Osteocyte (in vitro differentiated cells): ENCODE measurements at regions not wholly inside any gene's neighbourhood (a gene's known extent, or its start where the extent isn't known, plus 50 kb on each side); places are given as distances from the start of the nearest gene placed in this dataset.

Source experiments
- DNase-seq: peaks from one replicate; pipeline ENCODE4 v3.0.0; 2021; ENCODE audit warnings: mixed read lengths; ENCODE audit not compliant: unreplicated experiment; ENCODE audit errors: extremely low spot score
- H3K27ac Mint-ChIP-seq: one replicate; pipeline ENCODE4 v1.8.0; 2021; ENCODE audit warnings: mild to moderate bottlenecking, mixed read lengths; ENCODE audit not compliant: unreplicated experiment
- H3K27me3 Mint-ChIP-seq: one replicate; pipeline ENCODE4 v1.8.0; 2021; ENCODE audit warnings: mixed read lengths; ENCODE audit not compliant: unreplicated experiment
- H3K36me3 Mint-ChIP-seq: one replicate; pipeline ENCODE4 v1.8.0; 2021; ENCODE audit warnings: mixed read lengths; ENCODE audit not compliant: unreplicated experiment
- H3K4me1 Mint-ChIP-seq: one replicate; pipeline ENCODE4 v1.8.0; 2021; ENCODE audit warnings: mixed read lengths; ENCODE audit not compliant: unreplicated experiment
- H3K4me3 Mint-ChIP-seq: one replicate; pipeline ENCODE4 v1.8.0; 2021; ENCODE audit warnings: mild to moderate bottlenecking, moderate library complexity, mixed read lengths; ENCODE audit not compliant: unreplicated experiment
- H3K9me3 Mint-ChIP-seq: one replicate; pipeline ENCODE4 v1.8.0; 2021; ENCODE audit warnings: mixed read lengths; ENCODE audit not compliant: unreplicated experiment
- CTCF ChIP-seq: fragments of 200-600 bp; sonication (generic); IDR thresholded peaks from 2 replicates; pipeline ENCODE4 v1.5.0; 2021; ENCODE audit warnings: antibody characterized with exemption, mild to moderate bottlenecking, moderate library complexity

DNA sequence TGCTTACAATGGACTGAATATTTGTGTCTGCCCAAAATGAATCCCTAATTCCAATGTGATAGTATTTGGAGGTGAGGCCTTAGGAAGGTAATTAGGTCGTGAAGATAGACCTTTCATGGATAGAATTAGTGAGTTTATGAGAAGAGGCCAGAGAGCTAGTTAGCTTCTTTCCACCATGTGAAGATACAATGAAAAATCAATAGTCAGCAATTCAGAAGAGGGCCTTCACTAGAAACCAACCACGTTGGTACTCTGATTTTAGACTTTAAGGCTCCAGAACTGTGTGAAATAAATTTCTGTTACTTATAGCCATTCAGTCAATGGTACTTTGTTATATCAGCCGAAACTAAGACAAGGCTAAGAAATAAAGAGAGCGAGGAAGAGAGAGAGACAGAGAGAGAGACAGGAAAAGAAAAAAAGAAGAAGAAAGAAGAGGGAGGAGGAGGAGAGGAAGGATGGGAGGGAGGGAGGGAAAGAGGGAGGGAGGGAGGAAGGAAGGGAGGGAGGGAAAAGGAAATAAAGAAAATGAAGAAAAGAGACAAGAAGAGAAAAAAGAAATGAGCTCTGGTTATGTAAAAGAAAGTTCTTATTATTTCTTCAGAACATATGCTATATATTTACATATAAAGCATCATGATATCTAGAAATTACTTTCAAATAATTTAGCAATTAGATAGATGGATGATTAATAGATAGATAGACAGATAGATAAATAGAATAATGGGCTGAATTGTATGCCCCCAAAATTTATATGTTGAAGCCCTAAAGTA lies 1725.3 kb downstream of the EFNA5 start:
- Mint-ChIP-seq H3K27me3 (no peaks in the 10 kb centered on the region), H3K4me1 (peaks cover 4% of the 10 kb centered on the region), H3K9me3 (peaks cover 5% of the 10 kb centered on the region), H3K36me3 (no peaks in the 10 kb centered on the region), H3K4me3 (no peak overlapping the region), H3K27ac (no peak overlapping the region)
- TF ChIP-seq CTCF = no peak
- no peak for DNase-seq

- no peaks in the 10 kb centered on the region for H3K27me3 Mint-ChIP-seq
- H3K9me3 Mint-ChIP-seq = peaks cover 27% of the 10 kb centered on the region
Observed at GRCh38 chr5:105940181-105940580, 1730.6 kb downstream of the EFNA5 start.

GRCh38 chr5:105934171-105934570 lies 1736.6 kb downstream of the EFNA5 start:
- no peak for TF ChIP-seq CTCF
- Mint-ChIP-seq H3K4me1 (peaks cover 30% of the 10 kb centered on the region), H3K27ac (no peak overlapping the region), H3K36me3 (peaks cover 11% of the 10 kb centered on the region), H3K4me3 (no peak overlapping the region), H3K9me3 (peaks cover 30% of the 10 kb centered on the region), H3K27me3 (no peaks in the 10 kb centered on the region)
- no peak for DNase-seq

More at GRCh38 chr5:105940181-105940580, 1730.6 kb downstream of the EFNA5 start:
- H3K36me3 Mint-ChIP-seq = peaks cover 11% of the 10 kb centered on the region
- no peak overlapping the region for H3K4me3 Mint-ChIP-seq
- TF ChIP-seq CTCF = no peak
- H3K4me1 Mint-ChIP-seq = peaks cover 4% of the 10 kb centered on the region
- no peak for DNase-seq
- H3K27ac Mint-ChIP-seq = no peak overlapping the region

DNA sequence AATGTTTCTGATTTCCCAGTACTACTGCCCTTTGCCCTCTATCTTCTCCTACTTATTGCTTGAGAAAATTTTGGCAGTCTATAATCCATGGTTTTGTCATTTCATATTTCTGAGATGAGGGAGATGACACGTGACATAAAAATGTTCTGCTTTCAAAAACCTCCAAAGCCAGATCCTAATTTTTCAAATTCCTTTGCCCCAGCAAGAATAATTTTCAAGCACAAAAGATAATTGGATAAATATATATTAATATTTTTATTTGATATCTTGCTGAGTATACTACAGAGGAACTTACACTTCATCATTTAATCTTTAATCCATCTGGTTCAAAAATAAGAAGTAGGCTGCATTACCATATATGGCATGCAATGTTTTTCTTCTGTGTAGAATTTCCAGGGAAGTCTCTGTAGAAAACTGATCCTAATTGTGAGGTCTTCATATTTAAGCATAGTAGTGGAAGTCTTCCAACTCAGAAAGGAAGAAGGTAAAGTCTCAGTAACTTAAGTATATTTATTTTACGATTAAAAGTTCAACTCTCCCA lies 1738.8 kb downstream of the EFNA5 start:
- Mint-ChIP-seq H3K27me3 (no peaks in the 10 kb centered on the region), H3K36me3 (no peaks in the 10 kb centered on the region), H3K9me3 (peaks cover 15% of the 10 kb centered on the region), H3K27ac (peak overlapping the region; percentile 65), H3K4me1 (peaks cover 30% of the 10 kb centered on the region), H3K4me3 (peak overlapping the region; percentile 41)
- TF ChIP-seq CTCF = no peak
- DNase-seq = no peak

DNA sequence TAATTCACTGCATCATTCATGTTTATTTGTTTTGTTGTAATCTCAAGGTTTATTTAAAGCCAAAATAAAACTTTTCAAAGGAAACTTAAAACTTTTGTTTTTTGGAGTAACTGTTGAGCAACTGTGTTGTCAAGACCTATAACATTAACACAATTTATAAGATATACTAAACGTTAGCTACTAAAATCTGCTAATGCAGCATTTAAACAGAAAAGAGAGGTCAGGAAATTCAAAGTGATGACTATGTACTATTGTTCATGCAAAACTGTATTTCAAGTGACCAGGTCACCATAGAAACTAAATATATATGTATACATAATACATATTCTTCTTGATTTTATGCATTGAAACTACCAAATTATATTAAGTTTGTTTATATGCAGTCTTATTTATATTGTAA lies 1740.9 kb downstream of the EFNA5 start:
- H3K27ac Mint-ChIP-seq = no peak overlapping the region
- peaks cover 2% of the 10 kb centered on the region for H3K9me3 Mint-ChIP-seq
- H3K4me3 Mint-ChIP-seq = no peak overlapping the region
- DNase-seq = no peak
- no peaks in the 10 kb centered on the region for H3K27me3 Mint-ChIP-seq
- no peaks in the 10 kb centered on the region for H3K36me3 Mint-ChIP-seq
- no peak for TF ChIP-seq CTCF
- peaks cover 32% of the 10 kb centered on the region for H3K4me1 Mint-ChIP-seq
